NT2/D1 (cell line): ENCODE measurements at regions not wholly inside any gene's neighbourhood (a gene's known extent, or its start where the extent isn't known, plus 50 kb on each side); places are given as distances from the start of the nearest gene placed in this dataset.

Experiments used
- SUZ12 ChIP-seq: IDR thresholded peaks from 2 replicates; pipeline ENCODE4 v1.6.1; 2011; ENCODE audit not compliant: insufficient read length, insufficient read depth; ENCODE audit errors: extremely low read depth
- YY1 ChIP-seq: IDR thresholded peaks from 2 replicates; pipeline ENCODE4 v1.6.1; 2011; ENCODE audit not compliant: insufficient read length, insufficient read depth
- ZNF274 ChIP-seq: IDR thresholded peaks from 2 replicates; pipeline ENCODE4 v1.6.1; 2011; ENCODE audit warnings: mild to moderate bottlenecking, low read depth, low read length

GRCh38 chr17:77456951-77457548 is 316.3 kb downstream of the SEC14L1 start:
- TF ChIP-seq YY1 = no peak
- no peak for TF ChIP-seq ZNF274
- TF ChIP-seq SUZ12 = no peak
